Umbilical cord (tissue), 1 donor: ENCODE measurements at regions not wholly inside any gene's neighbourhood (a gene's known extent, or its start where the extent isn't known, plus 50 kb on each side); places are given as distances from the start of the nearest gene placed in this dataset.
"Not testable (repeated sequence)": the region's sequence is repeated elsewhere in the genome, so short reads cannot be mapped to it uniquely, and the experiment has no call there.

Experiments
- DNase-seq: peaks from one replicate; pipeline ENCODE4 v3.0.0-alpha.2; 2015; ENCODE audit warnings: low spot score

DNA sequence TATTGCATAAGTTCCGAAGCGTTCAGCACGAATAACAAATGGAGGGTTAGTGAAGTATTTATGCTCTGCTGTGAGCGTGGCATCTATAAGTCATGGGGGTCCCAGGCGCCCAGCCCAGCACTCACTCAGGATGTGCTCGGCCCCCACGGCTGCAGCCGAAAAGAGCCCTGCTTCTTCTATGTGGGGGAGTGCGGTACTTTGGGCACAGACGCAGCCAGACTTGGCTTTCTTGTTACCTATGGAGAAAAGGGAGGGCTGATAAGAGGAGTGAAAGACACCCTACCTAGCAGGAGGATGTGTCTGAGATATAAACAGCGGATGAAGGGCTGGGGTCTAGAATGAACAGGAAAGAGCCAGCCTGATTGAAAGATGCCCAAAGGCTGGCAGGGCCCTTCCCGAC, 51.4 kb downstream of the MRPL36 start:
- no peak for DNase-seq

DNA sequence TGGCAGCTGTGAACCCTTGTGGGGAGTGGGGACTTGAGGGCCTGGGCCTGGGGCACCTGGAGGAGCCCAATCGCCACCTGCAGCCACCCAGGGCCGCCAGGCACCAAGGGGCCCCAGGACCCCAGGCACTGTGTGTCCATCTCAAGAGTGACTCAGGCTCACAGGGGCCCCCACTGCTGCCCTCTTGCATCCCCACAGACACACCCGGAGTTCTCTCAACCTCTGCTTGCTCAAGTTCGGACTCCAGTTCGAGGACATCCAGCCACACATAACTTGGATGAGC, 51.9 kb downstream of the MRPL36 start:
- DNase-seq: no peak

DNA sequence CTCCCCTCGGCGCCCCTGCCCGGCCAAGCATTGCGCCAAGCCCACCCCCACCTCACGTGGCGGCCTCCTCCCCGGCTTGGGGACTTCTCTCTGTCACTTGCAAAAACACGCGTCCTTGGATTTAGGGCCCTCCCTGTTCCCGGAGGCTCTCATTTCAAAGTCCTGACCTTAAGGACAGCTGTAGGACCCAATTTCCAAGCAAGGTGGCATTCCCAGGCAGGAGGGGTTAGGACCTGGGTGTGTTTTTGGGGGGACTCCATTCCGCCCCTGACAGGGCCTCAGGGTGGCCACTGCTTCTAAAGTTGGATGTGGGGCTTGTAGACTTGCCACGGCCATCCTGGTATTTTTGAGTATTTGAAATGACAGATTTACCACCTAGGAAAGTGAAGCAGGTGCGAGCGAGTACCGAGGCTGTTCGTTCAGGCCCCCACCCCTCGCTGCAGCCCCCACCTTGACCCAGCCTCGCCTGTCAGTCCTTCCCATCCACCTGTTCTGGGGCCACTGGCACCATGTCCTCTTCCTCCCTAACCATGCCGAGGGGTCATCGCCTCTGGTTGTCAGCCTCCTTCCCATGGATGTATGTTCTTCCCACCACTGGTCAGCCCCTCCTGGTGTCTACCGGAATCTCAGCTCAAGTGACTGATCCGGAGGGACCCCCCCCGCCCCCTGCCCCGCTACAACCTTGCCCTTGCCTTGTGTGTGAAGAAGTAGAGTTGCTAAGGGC, 52.4 kb downstream of the MRPL36 start:
- DNase-seq: no peak

DNA sequence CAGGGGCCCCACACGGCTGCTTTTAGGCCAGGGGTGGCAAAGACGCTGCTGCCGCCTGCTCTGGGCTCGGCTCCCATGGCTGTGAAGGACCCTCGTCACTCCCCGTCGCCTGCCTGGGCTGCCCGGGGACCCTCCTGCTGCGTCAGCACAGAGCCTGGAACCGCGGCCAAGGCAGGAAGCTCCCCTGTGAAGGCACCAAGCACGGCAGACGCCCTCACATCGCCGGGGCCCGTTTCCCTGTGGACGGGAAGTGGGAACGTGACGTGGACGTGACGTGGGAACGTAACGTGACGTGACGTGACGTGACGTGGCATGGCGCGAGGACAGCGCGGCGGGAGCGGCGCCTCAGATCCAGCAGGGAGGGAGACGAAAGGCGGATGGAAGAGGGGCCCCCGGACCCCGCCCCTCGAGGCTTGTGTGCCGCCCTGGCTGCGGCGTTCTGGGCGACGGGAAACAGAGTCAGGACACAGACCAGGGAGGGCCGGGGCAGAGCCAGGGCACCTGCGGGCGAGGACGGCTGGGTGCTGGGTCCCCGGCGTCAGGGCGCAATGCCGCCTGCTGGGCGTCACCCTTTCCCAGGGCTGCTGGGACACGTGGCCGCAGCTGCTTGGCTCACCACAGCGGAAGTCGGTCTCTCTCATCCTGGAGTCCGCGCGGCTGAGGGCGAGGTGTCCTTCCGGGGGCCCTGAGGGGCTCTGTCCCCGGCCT, 53.1 kb downstream of the MRPL36 start:
- DNase-seq: no peak

DNA sequence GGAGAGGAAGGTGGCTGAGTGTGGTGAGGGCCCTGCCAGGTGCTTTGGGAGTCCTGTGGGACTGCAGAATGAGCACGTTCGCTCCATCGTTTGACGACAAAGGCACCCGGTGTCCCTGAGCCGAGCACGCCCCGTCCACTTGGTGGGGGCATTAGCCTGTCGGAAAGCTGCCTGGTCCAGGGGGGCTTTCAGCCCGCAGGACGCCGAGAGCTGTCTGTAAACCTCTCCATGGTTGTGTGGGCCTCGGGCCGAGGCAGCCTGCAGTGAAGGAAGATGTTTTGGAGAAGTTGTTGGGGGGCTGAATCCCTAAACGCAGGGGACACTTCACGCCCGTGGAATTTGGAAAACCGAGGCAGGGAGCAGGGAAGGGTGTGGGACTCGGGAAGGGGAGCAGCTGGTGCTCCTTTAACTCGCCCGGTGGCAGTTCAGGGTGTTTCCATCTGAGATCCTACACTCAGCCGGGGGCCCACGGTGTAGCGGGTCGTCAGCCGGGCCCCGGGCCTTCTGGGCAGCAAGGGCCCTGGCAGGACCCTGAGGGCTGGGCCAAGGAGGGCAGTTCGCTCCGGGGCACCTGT, 53.8 kb downstream of the MRPL36 start:
- DNase-seq: no peak

DNA sequence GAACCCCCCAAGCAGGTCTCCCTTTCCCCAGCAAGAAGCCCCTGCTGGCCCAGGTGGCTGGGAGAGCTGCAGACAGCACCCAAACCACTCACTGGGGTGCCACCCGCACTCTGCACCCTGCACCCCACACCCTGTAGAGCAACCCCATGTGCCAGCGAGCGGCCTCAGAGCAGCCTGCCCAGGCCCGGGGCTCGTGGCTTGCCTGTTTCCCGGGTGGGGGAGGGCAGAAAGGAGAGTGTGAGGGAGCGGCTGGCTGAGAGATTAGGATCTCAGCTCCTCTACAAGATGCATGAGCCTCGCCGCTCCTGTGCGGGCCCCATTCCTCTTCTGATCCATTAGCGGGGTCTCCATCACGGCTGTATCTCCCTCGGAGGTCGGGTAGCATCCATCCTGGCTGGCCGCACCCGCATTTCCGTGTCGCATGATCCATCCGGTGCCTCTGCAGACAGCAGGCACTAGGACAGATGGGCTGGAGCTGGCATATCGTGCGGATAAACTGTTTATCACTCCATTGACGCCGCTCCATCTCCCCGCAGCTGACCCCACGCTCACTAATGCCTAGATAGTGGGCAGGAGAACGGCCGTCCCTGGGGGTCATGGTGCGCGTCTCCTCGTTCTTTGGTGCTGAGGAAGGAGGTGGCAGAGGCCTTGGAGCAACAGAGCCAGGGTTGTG, 54.4 kb downstream of the MRPL36 start:
- DNase-seq: no peak

DNA sequence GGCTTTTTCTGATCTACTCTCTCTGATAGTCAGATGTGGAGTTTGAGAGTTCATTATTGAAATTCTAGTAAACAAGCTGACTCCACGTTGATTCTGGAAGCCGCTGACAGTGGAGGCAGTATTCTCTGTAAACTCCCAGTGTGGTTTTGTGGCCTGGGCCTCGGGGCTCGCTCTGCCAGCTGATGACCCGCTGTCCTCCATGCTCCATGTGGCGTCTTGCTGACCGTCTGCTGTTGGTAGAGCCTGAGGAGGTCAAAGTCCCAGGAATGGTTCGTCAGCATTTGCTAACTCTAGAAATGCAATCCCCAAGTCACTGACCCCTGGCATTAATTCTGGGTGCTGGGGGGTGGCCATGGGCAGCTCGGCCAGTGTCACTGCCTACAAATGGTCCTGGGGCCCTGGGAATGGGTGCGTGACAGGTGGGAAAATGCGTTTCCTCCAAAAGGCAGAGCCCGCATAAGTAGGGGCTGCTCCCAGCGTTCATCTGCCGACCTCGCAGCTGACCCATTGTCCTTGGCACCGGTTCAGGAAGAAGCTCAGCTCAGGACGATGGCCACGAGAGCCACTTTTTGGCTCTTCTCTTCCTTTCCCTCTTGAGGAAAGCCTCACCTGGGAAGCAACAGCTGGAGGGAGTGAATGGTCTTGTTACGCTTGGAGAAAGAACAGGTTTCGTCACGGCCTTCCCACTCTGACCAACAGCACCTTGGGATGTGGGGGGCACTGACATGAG, 55.1 kb downstream of the MRPL36 start:
- no peak for DNase-seq

DNA sequence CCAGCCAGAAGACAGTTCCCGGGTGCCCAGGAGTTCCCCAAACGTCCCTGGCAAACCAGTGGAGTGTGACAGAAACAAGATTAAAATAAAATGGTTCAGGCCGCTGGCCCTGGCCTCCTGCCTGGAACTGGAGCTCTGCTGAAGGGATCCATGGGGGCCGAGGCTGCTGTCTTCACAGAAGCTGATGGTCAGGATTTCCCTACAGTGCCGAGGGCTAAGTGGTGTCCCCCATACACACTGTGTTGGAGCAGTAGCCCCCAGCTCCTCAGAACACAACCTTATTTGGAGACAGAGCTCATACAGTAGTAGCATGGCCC, 55.9 kb downstream of the MRPL36 start:
- no peak for DNase-seq

DNA sequence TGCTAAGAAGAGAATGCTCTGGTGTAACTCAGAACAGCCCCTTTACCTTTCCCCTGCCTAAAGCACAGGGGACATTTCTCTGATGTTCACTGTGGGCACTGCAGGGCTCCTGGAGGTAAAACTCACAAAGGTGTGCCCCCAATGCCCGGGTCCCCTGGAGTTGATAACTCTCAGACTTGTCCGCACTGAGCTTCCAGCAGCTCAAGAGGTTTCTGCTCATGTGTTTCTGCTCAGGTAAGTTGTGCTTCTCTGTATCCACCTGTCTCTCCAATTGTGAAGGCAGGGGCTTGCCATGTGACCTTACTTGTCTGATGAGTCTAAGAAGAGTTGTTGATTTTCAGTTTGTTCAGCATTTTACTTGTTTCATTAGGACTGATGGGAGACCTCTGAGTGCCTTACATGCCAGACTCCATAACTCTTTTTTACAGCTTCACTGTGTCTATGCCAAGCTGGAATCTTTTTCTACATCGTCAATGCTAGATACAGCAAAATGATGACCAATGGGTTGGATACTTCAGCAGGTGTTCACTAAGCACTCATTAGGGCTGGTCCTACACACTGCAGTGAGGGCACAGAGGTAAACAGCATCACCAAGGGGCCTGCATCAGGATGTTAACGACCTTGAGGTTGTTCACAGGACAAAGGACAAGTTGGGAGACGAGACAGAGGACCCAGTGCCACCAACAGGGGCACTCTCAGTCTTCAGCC, 56.4 kb downstream of the MRPL36 start:
- DNase-seq: no peak

DNA sequence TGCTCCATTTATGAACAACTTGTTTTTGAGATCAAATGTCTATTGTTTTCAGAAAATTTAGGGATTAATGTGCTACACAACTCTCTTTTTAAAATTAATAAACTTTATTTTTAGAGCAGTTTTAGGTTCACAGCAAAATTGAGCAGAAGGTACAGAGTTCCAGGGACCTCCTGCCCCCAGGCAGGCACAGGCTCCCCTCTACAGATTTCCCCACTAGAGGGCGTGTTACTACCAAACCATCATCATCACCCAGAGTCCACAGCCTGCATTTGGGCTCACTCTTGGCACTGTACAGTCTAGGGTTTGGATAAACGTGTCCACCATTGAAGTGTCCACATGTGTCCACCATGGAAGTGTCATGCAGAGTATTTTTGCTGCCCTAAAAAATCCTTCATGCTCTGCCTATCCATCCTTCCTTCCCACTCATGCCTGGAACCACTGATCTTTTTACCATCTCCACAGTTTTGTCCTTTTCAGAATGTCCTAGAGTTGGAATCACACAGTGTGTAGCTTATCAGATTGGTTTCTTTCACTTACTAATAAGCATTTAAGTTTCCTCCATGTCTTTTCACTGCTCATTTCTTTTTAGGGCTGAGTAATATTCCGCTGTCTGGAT, 61.7 kb downstream of the MRPL36 start:
- DNase-seq: no peak

DNA sequence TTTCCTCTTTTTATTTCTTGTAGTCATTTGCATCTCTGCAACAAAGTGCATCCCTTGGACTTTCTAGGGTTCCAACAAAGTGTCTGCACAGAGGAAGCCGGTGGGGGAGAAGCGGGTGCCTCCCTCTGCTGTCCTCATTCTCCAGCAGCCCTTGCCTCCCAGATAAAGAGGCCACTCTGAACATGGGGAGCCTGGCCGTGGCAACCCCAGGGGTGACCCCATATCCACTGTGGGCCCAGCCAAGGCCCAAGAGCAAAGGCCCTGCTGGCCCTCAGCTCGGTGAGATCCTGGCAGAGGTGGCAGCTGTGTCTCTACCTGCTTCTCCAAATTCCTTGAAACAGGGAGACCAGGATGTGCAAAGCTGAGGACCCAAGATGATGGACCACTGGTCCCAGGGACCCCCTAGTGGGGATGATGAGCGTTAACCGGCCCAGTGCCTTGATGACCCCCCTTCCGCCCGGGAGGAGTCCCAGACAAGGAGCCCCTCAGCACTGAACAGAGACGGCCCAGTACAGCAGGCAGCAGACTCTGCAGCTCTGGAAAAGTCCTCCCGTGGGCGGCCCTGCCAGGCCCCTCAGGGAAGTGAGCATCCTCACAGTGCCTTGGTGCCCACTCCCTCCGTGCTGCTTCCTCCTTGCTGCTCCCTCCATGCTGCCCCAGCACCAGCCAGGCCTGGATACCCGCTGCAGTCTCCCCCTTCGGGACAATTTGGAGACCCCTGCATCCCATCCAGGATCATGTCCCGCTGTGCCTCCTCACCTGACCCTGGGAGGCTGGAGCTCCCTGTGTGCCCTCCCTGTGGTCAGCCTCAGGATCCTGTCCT, 62.5 kb downstream of the MRPL36 start:
- DNase-seq: no peak

DNA sequence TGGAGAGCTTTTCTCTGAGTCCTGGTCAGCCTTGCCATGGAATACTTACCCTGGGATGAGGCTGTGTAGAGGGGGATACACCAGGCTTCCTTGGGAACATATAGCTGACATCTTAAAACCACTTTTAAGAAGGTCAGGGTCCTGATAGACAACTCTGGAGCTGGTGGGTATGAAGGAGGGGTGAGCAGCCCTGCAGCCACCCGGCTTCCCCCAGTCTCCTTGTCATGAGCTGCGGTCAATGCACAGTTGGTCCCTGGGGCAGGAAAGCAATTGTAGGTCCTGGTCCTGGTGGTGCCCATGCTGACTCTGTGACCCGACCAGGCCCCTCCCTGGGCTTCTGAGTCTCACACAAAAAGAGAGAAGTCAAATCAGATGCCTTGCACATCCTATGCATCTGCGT, 63.6 kb downstream of the MRPL36 start:
- DNase-seq: no peak

DNA sequence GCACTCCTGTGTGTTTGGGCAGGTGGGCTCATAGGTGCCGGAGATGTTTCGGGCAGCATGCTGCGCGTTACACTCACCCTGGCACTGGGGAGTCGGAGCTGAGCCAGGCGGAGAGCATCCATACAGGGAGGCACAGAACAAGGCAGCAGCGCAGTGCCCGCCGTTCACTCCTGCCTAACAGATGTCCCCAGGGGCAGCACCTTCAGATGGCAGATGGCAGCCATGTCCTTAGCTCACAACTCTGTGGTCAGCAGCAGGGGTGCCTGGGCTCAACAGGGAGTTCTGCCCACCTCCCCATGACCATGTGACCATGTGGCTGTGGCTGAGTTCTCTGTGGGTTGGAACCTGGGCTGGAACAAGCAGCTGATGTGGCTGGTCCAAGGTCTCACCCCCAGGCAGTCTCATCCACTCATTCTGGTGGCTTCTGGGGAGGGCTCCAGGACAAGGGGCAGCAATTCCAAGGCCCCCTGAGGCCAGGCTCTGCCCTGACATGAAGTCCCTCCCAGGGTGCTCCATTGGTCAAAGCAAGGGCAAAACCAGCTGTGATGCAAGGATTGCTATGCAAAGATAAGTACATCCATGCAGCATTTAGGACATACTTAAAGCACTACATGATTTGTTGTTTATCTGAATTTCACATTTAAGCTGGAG, 64.2 kb downstream of the MRPL36 start:
- no peak for DNase-seq

DNA sequence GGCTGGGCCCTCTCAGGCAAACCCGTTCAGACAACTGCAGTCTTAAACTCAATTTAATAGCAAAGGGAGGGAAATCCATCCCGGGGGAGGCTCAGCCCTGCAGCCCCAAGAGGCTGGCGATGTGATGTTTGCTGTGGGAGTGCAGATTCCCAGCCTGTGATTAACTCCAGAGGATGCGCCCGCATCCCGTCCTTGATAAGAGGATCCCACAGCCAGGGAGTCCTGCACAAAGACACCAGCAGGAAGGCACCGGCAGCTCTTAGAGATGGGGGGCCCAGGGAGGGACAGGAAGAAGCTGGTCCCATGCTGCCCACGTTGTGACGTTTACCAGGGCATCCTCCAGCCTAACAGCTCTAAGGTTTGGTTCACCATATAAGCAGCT, 64.7 kb downstream of the MRPL36 start:
- no peak for DNase-seq

DNA sequence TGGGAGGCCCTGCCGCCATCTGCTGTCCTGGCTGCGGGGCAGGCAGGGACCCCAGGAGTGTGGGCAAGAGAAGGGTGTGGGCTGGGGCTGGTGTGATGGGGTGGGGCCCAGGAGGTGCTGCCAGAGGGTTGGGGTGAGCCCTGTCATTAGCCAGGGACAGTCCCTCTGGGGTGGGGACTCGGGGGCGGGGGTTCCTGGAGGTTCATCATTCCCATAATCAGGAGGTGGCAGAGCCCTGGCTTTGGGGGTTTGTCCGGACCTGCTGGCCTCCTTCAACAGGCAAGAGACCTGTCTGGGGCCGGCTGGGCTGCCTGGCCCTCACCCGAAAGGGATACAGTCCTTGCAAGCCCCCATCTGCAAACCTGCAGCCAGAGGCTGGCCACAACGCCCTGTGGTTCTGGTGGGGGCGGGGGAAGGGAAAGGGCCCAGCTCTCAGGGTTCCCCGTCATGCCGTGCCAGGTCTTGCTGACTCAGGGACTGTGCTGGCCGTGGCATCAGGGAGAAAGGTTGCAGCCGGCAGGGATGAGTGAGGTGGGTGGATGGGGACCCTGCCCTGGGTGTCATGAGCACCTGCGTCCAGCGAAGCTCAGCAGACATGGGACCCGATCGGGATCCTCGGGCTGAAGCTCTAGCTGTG, 65.2 kb downstream of the MRPL36 start:
- DNase-seq: no peak

DNA sequence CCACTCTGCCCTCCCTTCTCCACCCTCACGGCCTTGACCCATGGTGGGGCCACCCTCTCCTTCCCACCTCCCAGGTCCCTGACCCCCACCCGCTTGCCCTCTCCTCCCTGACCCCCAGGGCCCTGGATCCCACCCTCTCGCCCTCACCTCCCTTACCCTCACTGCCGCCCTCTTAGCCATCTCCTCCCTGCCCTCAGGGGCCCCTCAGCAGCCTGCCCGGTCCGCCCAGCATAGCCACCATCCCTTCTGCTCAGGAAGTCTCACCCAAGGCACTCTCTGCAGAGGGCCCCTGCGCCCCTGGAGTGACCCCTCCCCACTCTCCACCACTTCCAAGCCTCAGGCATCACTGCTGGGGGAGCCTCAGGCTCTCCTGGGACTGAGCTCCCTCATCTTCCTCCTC, 66.3 kb downstream of the MRPL36 start:
- DNase-seq: no peak

DNA sequence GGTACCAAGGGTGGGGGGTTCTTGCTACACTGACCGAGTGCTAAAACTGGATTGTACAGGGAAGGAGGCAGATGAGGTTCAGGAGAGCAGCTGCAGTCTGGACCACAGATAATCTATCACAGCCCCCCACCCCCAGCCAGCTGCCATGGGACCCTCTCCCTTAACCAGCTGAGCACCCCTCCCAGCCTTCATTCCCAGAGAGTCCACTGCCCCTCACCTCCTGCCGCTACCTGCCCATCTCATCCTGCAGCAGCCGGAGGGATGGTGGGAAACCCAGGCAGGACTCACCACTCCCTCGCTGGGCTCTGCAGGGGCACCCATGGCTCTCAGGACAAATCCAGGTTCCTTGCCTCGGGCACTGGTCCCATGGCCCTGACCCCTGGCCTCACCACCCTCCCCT, 66.7 kb downstream of the MRPL36 start:
- DNase-seq: no peak

DNA sequence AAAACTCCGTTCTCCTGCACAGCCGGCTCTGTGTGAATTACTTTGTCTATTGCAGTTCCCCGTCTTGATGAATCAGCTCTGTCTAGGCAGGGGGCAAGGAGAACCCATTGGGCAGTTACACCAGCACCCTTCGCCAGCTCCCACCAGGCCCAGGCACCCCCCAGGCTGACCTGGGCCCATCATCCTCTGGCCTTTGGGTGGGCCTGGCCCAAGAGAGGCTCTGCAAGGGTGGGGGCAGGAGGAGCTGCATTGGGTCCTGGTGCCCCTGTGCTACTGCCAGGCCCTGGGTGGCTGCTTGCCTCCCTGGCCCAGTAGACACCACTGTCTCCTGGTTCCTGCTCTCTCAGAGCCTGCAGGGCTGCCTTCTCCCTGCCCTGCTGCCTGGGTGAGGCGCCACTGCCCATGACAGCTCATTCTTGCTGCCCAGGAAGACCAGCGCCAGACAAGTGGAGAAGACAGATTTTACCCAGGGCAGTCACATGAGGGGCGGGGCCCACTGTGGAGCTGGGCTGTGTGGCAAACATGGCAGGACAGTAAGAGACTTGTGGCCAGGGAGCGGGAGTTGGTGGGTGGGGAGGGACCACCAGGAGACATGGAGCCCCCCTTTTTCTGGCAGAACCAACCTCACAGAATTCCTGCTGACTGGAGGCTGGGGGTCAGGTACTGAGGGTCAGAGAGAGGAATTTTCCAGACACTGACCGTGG, 67.2 kb downstream of the MRPL36 start:
- DNase-seq: no peak

DNA sequence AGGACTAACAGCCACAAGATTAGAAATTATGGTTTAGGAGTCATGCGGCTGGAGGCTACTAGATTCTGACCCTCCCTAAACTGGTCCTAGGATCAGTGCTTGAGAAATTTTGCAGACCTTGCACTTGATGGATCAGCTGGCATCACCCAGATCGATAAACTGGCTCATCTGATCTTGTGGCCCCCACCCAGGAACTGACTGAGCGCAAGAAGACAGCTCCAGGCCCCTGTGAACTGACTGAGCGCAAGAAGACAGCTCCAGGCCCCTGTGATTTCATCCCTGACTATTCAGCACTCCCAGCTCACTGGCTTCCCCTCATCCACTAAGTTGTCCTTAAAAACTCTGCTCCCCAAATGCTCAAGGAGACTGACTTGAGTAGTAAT, 67.8 kb downstream of the MRPL36 start:
- not testable (repeated sequence) for DNase-seq
